ENCODE measurements at regions not wholly inside any gene's neighbourhood (a gene's known extent, or its start where the extent isn't known, plus 50 kb on each side); places are given as distances from the start of the nearest gene placed in this dataset.

- Mint-ChIP-seq H3K27ac (no peak overlapping the region), H3K4me1 (peaks cover 9% of the 10 kb centered on the region), H3K4me3 (no peak overlapping the region), H3K36me3 (ENCODE audit: low read depth) (no peaks in the 10 kb centered on the region), H3K9me3 (peaks cover 16% of the 10 kb centered on the region), H3K27me3 (ENCODE audit: low read depth, poor library complexity) (no peaks in the 10 kb centered on the region)
- no peak for TF ChIP-seq CTCF (IDR thresholded peaks at IDR 0.05)
- no peak for DNase-seq
Observed at GRCh38 chr14:66413901-66414300, 72.3 kb upstream of the CCDC196 start.

- peaks cover 16% of the 10 kb centered on the region for H3K9me3 Mint-ChIP-seq
Observed at GRCh38 chr14:66414511-66414910, 71.7 kb upstream of the CCDC196 start.

GRCh38 chr14:66420251-66421006 lies 65.7 kb upstream of the CCDC196 start:
- no peak for TF ChIP-seq CTCF (IDR thresholded peaks at IDR 0.05)
- no peaks in the 10 kb centered on the region for H3K4me1 Mint-ChIP-seq
- H3K27me3 Mint-ChIP-seq (ENCODE audit: low read depth, poor library complexity) = no peaks in the 10 kb centered on the region
- H3K4me3 Mint-ChIP-seq = no peak overlapping the region
- DNase-seq = no peak
- H3K27ac Mint-ChIP-seq = no peak overlapping the region
- H3K36me3 Mint-ChIP-seq (ENCODE audit: low read depth) = no peaks in the 10 kb centered on the region
- H3K9me3 Mint-ChIP-seq = peaks cover 16% of the 10 kb centered on the region

More at GRCh38 chr14:66414511-66414910, 71.7 kb upstream of the CCDC196 start:
- H3K4me3 Mint-ChIP-seq = no peak overlapping the region
- peaks cover 9% of the 10 kb centered on the region for H3K4me1 Mint-ChIP-seq
- H3K27ac Mint-ChIP-seq = no peak overlapping the region
- no peak for DNase-seq
- no peaks in the 10 kb centered on the region for H3K27me3 Mint-ChIP-seq (ENCODE audit: low read depth, poor library complexity)
- no peak for TF ChIP-seq CTCF (IDR thresholded peaks at IDR 0.05)
- no peaks in the 10 kb centered on the region for H3K36me3 Mint-ChIP-seq (ENCODE audit: low read depth)

- H3K9me3 Mint-ChIP-seq = peaks cover 3% of the 10 kb centered on the region
- TF ChIP-seq CTCF (IDR thresholded peaks at IDR 0.05) = no peak
- H3K36me3 Mint-ChIP-seq (ENCODE audit: low read depth) = no peaks in the 10 kb centered on the region
- H3K4me3 Mint-ChIP-seq = no peak overlapping the region
- H3K27me3 Mint-ChIP-seq (ENCODE audit: low read depth, poor library complexity) = no peaks in the 10 kb centered on the region
- H3K27ac Mint-ChIP-seq = no peak overlapping the region
- no peak for DNase-seq
- peaks cover 7% of the 10 kb centered on the region for H3K4me1 Mint-ChIP-seq
Observed at GRCh38 chr14:66421990-66422946, 63.9 kb upstream of the CCDC196 start.

GRCh38 chr14:66425402-66425801 lies 60.8 kb upstream of the CCDC196 start:
- no peak for DNase-seq
- no peaks in the 10 kb centered on the region for H3K36me3 Mint-ChIP-seq (ENCODE audit: low read depth)
- H3K27me3 Mint-ChIP-seq (ENCODE audit: low read depth, poor library complexity) = no peaks in the 10 kb centered on the region
- no peaks in the 10 kb centered on the region for H3K9me3 Mint-ChIP-seq
- H3K27ac Mint-ChIP-seq = no peak overlapping the region
- peaks cover 7% of the 10 kb centered on the region for H3K4me1 Mint-ChIP-seq
- H3K4me3 Mint-ChIP-seq = no peak overlapping the region
- TF ChIP-seq CTCF (IDR thresholded peaks at IDR 0.05) = no peak
